ENCODE measurements at regions not wholly inside any gene's neighbourhood (a gene's known extent, or its start where the extent isn't known, plus 50 kb on each side); places are given as distances from the start of the nearest gene placed in this dataset.

GRCh38 chr15:75140080-75140879, 61.4 kb upstream of the C15orf39 start:
- no peak for TF ChIP-seq CTCF (IDR thresholded peaks at IDR 0.05; ENCODE audit: unreplicated experiment in 3 of 3)
- Mint-ChIP-seq H3K27me3 (ENCODE audit: low read depth) (peaks cover 3% of the 10 kb centered on the region), H3K9me3 (peaks cover 23% of the 10 kb centered on the region), H3K27ac (no peak overlapping the region), H3K4me3 (no peak overlapping the region), H3K4me1 (peaks cover 14% of the 10 kb centered on the region), H3K36me3 (ENCODE audit: low read depth) (peaks cover 4% of the 10 kb centered on the region)

GRCh38 chr15:75142499-75142898, 59.2 kb upstream of the C15orf39 start:
- H3K4me3 Mint-ChIP-seq, result no peak overlapping the region
- peaks cover 23% of the 10 kb centered on the region for H3K9me3 Mint-ChIP-seq
- no peak overlapping the region for H3K27ac Mint-ChIP-seq
- peaks cover 3% of the 10 kb centered on the region for H3K27me3 Mint-ChIP-seq (ENCODE audit: low read depth)
- peaks cover 4% of the 10 kb centered on the region for H3K36me3 Mint-ChIP-seq (ENCODE audit: low read depth)
- H3K4me1 Mint-ChIP-seq, result peaks cover 14% of the 10 kb centered on the region
- no peak for TF ChIP-seq CTCF (IDR thresholded peaks at IDR 0.05; ENCODE audit: unreplicated experiment in 3 of 3)

GRCh38 chr15:75143738-75144334, 57.8 kb upstream of the C15orf39 start:
- no peak overlapping the region for H3K4me3 Mint-ChIP-seq
- H3K4me1 Mint-ChIP-seq, result peaks cover 6% of the 10 kb centered on the region
- H3K36me3 Mint-ChIP-seq (ENCODE audit: low read depth), result peaks cover 4% of the 10 kb centered on the region
- no peak for TF ChIP-seq CTCF (IDR thresholded peaks at IDR 0.05; ENCODE audit: unreplicated experiment in 3 of 3)
- peaks cover 23% of the 10 kb centered on the region for H3K9me3 Mint-ChIP-seq
- no peak overlapping the region for H3K27ac Mint-ChIP-seq
- no peaks in the 10 kb centered on the region for H3K27me3 Mint-ChIP-seq (ENCODE audit: low read depth)

DNA sequence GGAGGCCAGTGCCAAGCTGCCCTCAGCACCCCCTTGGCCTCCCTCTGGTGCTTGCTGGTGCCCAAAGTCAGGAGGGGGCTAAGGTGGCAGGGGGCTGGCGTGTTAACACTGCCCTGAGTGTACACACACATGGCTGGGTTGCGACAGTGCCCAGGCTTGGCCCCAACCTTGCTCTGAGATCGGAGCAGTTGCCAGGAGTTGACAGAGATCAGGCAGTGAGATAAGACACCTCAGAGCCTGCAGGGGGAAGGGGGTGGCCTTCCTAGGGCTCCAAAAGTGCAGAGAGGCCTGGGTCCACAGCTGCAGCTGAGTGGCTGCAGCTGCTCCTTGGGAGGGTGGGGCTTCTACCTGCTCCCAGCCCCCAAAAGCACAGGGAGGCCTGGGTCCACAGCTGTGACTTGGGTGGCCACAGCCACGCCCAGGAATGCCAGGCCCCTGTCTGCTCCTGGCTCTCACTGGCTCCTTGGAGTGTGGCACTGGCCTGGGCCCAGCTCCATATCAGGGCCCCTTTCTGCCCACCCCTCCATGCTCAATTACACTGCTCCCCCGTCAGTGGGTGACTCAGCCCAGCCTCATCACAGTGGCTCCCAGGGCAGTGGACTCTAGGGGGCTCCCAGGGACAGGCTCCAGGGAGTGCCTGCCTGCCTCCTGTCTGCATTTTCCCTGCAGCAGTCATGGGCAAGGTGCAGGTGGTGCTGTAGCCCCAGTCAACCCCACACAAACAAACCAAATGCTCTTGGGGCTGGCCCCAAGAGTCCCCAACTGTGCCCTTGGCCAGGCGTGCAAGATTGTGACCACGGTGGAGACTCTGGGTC, 56.4 kb upstream of the C15orf39 start:
- TF ChIP-seq CTCF (IDR thresholded peaks at IDR 0.05; ENCODE audit: unreplicated experiment in 3 of 3), result no peak
- H3K27ac Mint-ChIP-seq, result no peak overlapping the region
- H3K9me3 Mint-ChIP-seq, result peaks cover 23% of the 10 kb centered on the region
- H3K36me3 Mint-ChIP-seq (ENCODE audit: low read depth), result peaks cover 4% of the 10 kb centered on the region
- H3K4me3 Mint-ChIP-seq, result no peak overlapping the region
- H3K27me3 Mint-ChIP-seq (ENCODE audit: low read depth), result no peaks in the 10 kb centered on the region
- H3K4me1 Mint-ChIP-seq, result no peaks in the 10 kb centered on the region

- no peaks in the 10 kb centered on the region for H3K36me3 Mint-ChIP-seq (ENCODE audit: low read depth)
- peaks cover 9% of the 10 kb centered on the region for H3K4me1 Mint-ChIP-seq
- H3K27me3 Mint-ChIP-seq (ENCODE audit: low read depth), result no peaks in the 10 kb centered on the region
- H3K9me3 Mint-ChIP-seq, result peaks cover 6% of the 10 kb centered on the region
- no peak overlapping the region for H3K27ac Mint-ChIP-seq
- TF ChIP-seq CTCF (IDR thresholded peaks at IDR 0.05; ENCODE audit: unreplicated experiment in 3 of 3), result no peak
- H3K4me3 Mint-ChIP-seq, result no peak overlapping the region
Observed at GRCh38 chr15:75148280-75148679, 53.4 kb upstream of the C15orf39 start.

All from nephron (organoid).